ENCODE measurements at regions not wholly inside any gene's neighbourhood (a gene's known extent, or its start where the extent isn't known, plus 50 kb on each side); places are given as distances from the start of the nearest gene placed in this dataset.

- Histone ChIP-seq H3K9me3 (ENCODE audit: control insufficient read depth, low read length) (no peaks in the 10 kb centered on the region), H3K36me3 (ENCODE audit: control insufficient read depth, insufficient read depth, low read length) (no peaks in the 10 kb centered on the region), H3K4me1 (ENCODE audit: control insufficient read depth, insufficient read depth, low read length) (no peaks in the 10 kb centered on the region), H3K9ac (ENCODE audit: extremely low read depth, low read length, poor library complexity, severe bottlenecking) (no peak overlapping the region), H3K27ac (ENCODE audit: low read depth, low read length) (no peak overlapping the region), H3K4me3 (ENCODE audit: low read length) (no peak overlapping the region), H3K27me3 (ENCODE audit: control insufficient read depth, insufficient read depth, low read length, poor library complexity, severe bottlenecking) (no peaks in the 10 kb centered on the region)
- Mint-ChIP-seq H3K9me3 (no peaks in the 10 kb centered on the region), H3K4me1 (no peaks in the 10 kb centered on the region), H3K27ac (no peak overlapping the region), H3K27me3 (ENCODE audit: insufficient read depth) (no peaks in the 10 kb centered on the region), H3K36me3 (ENCODE audit: low read depth) (no peaks in the 10 kb centered on the region), H3K4me3 (no peak overlapping the region)
- peak; percentile 27 for DNase-seq
- 88 to 100% methylated on average over 3 to 5 of the region's 5 CpGs for WGBS, 2 experiments (ENCODE audit: insufficient coverage in 1 of 2, insufficient read length in 1 of 2)
- TF ChIP-seq, protein P1, sequence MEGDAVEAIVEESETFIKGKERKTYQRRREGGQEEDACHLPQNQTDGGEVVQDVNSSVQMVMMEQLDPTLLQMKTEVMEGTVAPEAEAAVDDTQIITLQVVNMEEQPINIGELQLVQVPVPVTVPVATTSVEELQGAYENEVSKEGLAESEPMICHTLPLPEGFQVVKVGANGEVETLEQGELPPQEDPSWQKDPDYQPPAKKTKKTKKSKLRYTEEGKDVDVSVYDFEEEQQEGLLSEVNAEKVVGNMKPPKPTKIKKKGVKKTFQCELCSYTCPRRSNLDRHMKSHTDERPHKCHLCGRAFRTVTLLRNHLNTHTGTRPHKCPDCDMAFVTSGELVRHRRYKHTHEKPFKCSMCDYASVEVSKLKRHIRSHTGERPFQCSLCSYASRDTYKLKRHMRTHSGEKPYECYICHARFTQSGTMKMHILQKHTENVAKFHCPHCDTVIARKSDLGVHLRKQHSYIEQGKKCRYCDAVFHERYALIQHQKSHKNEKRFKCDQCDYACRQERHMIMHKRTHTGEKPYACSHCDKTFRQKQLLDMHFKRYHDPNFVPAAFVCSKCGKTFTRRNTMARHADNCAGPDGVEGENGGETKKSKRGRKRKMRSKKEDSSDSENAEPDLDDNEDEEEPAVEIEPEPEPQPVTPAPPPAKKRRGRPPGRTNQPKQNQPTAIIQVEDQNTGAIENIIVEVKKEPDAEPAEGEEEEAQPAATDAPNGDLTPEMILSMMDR (conservative IDR thresholded peaks at IDR 0.05): no peak
These were observed 206.2 kb downstream of the CSNK2A3 start for GRCh38 chr11:11146830-11147229.

DNA sequence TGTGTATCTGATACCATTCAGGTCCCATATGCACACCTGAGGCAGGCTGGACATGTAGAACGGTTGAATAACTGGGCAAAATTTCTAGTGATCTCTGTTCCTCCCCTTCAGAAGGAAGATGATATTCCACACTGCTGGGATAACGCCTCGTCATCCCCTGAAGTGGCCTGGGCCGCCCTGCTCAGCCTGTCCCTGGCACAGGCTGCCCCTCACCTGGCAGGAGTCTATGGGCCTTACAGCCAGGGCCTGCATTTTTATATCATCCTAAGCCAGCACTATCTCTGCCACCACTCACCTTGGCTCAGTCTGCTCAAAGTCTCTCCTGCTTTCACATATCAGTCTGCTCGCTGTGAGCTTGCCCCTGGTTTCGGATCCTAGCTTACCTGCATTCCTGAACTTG is 209.2 kb downstream of the CSNK2A3 start:
- H3K27me3 Mint-ChIP-seq (ENCODE audit: insufficient read depth): no peaks in the 10 kb centered on the region
- Histone ChIP-seq H3K27ac (ENCODE audit: low read depth, low read length) (no peak overlapping the region), H3K27me3 (ENCODE audit: control insufficient read depth, insufficient read depth, low read length, poor library complexity, severe bottlenecking) (no peaks in the 10 kb centered on the region), H3K4me1 (ENCODE audit: control insufficient read depth, insufficient read depth, low read length) (no peaks in the 10 kb centered on the region), H3K9ac (ENCODE audit: extremely low read depth, low read length, poor library complexity, severe bottlenecking) (no peak overlapping the region), H3K4me3 (ENCODE audit: low read length) (no peak overlapping the region), H3K36me3 (ENCODE audit: control insufficient read depth, insufficient read depth, low read length) (no peaks in the 10 kb centered on the region), H3K9me3 (ENCODE audit: control insufficient read depth, low read length) (no peaks in the 10 kb centered on the region)
- H3K27ac Mint-ChIP-seq: no peak overlapping the region
- no peak overlapping the region for H3K4me3 Mint-ChIP-seq
- 94 to 98% methylated on average over 4 to 6 of the region's 6 CpGs for WGBS, 2 experiments (ENCODE audit: insufficient coverage in 1 of 2, insufficient read length in 1 of 2)
- H3K36me3 Mint-ChIP-seq (ENCODE audit: low read depth): no peaks in the 10 kb centered on the region
- no peaks in the 10 kb centered on the region for H3K9me3 Mint-ChIP-seq
- DNase-seq: no peak
- TF ChIP-seq, protein P1 (conservative IDR thresholded peaks at IDR 0.05): no peak
- no peaks in the 10 kb centered on the region for H3K4me1 Mint-ChIP-seq

- Mint-ChIP-seq H3K36me3 (ENCODE audit: low read depth) (no peaks in the 10 kb centered on the region), H3K4me3 (no peak overlapping the region), H3K27me3 (ENCODE audit: insufficient read depth) (no peaks in the 10 kb centered on the region), H3K27ac (no peak overlapping the region), H3K9me3 (no peaks in the 10 kb centered on the region), H3K4me1 (no peaks in the 10 kb centered on the region)
- H3K27me3 ChIP-seq (ENCODE audit: control insufficient read depth, insufficient read depth, low read length, poor library complexity, severe bottlenecking): no peaks in the 10 kb centered on the region
- no peak overlapping the region for H3K4me3 ChIP-seq (ENCODE audit: low read length)
- no peak for DNase-seq
- 87 to 100% methylated on average over 2 to 4 of the region's 4 CpGs for WGBS, 2 experiments (ENCODE audit: insufficient coverage in 1 of 2, insufficient read length in 1 of 2)
- H3K9ac ChIP-seq (ENCODE audit: extremely low read depth, low read length, poor library complexity, severe bottlenecking): no peak overlapping the region
- no peaks in the 10 kb centered on the region for H3K9me3 ChIP-seq (ENCODE audit: control insufficient read depth, low read length)
- no peak overlapping the region for H3K27ac ChIP-seq (ENCODE audit: low read depth, low read length)
- no peaks in the 10 kb centered on the region for H3K36me3 ChIP-seq (ENCODE audit: control insufficient read depth, insufficient read depth, low read length)
- H3K4me1 ChIP-seq (ENCODE audit: control insufficient read depth, insufficient read depth, low read length): no peaks in the 10 kb centered on the region
- TF ChIP-seq, protein P1 (conservative IDR thresholded peaks at IDR 0.05): no peak
These were observed 210.6 kb downstream of the CSNK2A3 start for GRCh38 chr11:11142430-11142829.
